KMS-11 (cell line): ENCODE measurements at regions not wholly inside any gene's neighbourhood (a gene's known extent, or its start where the extent isn't known, plus 50 kb on each side); places are given as distances from the start of the nearest gene placed in this dataset.

Source experiments
- H2AFZ ChIP-seq: fragments of 200-600 bp; sonication (generic); 2 replicates; pipeline ENCODE4 v1.6.1; 2016; ENCODE audit warnings: antibody characterized with exemption, mixed run types, low read depth
- H3K27ac ChIP-seq: fragments of 200-600 bp; sonication (generic); 2 replicates; pipeline ENCODE4 v1.6.1; 2016; ENCODE audit warnings: mild to moderate bottlenecking, mixed run types
- H3K27me3 ChIP-seq: fragments of 200-600 bp; sonication (generic); 2 replicates; pipeline ENCODE4 v1.6.1; 2017; ENCODE audit warnings: mild to moderate bottlenecking, low read depth, mixed run types, moderate library complexity; ENCODE audit not compliant: insufficient read depth
- H3K36me3 ChIP-seq: fragments of 200-600 bp; sonication (generic); 2 replicates; pipeline ENCODE4 v1.6.1; 2017; ENCODE audit warnings: mild to moderate bottlenecking, mixed run types; ENCODE audit not compliant: insufficient read depth
- H3K4me1 ChIP-seq: fragments of 200-600 bp; sonication (generic); 2 replicates; pipeline ENCODE4 v1.6.1; 2016; ENCODE audit warnings: mild to moderate bottlenecking, low read depth, mixed run types; ENCODE audit not compliant: poor library complexity, severe bottlenecking
- H3K4me2 ChIP-seq: fragments of 200-600 bp; sonication (generic); 2 replicates; pipeline ENCODE4 v1.7.0; 2016; ENCODE audit warnings: mild to moderate bottlenecking, mixed run types
- H3K4me3 ChIP-seq: fragments of 200-600 bp; sonication (generic); IDR thresholded peaks from 2 replicates; pipeline ENCODE4 v1.6.1; 2017; ENCODE audit warnings: low read depth, low read length, mixed read lengths; ENCODE audit not compliant: insufficient read depth
- H3K79me2 ChIP-seq: fragments of 200-600 bp; sonication (generic); 2 replicates; pipeline ENCODE4 v1.6.1; 2016; ENCODE audit warnings: low read depth, mixed run types; ENCODE audit not compliant: insufficient read depth
- H3K9ac ChIP-seq: fragments of 200-600 bp; sonication (generic); 2 replicates; pipeline ENCODE4 v1.6.1; 2016; ENCODE audit warnings: mild to moderate bottlenecking, mixed run types
- H4K20me1 ChIP-seq: fragments of 200-600 bp; sonication (generic); 2 replicates; pipeline ENCODE4 v1.6.1; 2016; ENCODE audit warnings: mild to moderate bottlenecking, mixed run types; ENCODE audit not compliant: insufficient read depth
- CTCF ChIP-seq: fragments of 200-600 bp; sonication (generic); conservative IDR thresholded peaks from 2 replicates; pipeline ENCODE4 v1.6.1; 2017; ENCODE audit warnings: low read depth, mild to moderate bottlenecking, antibody characterized with exemption, low read length, moderate library complexity, mixed read lengths

- Histone ChIP-seq H3K4me2 (no peak overlapping the region), H3K79me2 (no peaks in the 10 kb centered on the region), H3K4me3 (no peak overlapping the region), H3K4me1 (no peaks in the 10 kb centered on the region), H3K27me3 (no peaks in the 10 kb centered on the region), H3K36me3 (no peaks in the 10 kb centered on the region), H3K9ac (no peak overlapping the region), H3K27ac (no peak overlapping the region), H2AFZ (no peak overlapping the region), H4K20me1 (no peaks in the 10 kb centered on the region)
- TF ChIP-seq CTCF = no peak
These were observed 313.3 kb downstream of the UACA start for GRCh38 chr15:70450142-70450443.

GRCh38 chr15:70449311-70450141, 313.8 kb downstream of the UACA start:
- Histone ChIP-seq H4K20me1 (no peaks in the 10 kb centered on the region), H3K27ac (no peak overlapping the region), H3K36me3 (no peaks in the 10 kb centered on the region), H2AFZ (no peak overlapping the region), H3K4me2 (no peak overlapping the region), H3K4me1 (no peaks in the 10 kb centered on the region), H3K9ac (no peak overlapping the region), H3K27me3 (no peaks in the 10 kb centered on the region), H3K4me3 (no peak overlapping the region), H3K79me2 (no peaks in the 10 kb centered on the region)
- TF ChIP-seq CTCF = no peak

GRCh38 chr15:70447928-70448698, 315.2 kb downstream of the UACA start:
- no peak overlapping the region for H2AFZ ChIP-seq
- no peaks in the 10 kb centered on the region for H3K36me3 ChIP-seq
- H3K79me2 ChIP-seq = no peaks in the 10 kb centered on the region
- no peak overlapping the region for H3K4me2 ChIP-seq
- no peaks in the 10 kb centered on the region for H4K20me1 ChIP-seq
- no peaks in the 10 kb centered on the region for H3K27me3 ChIP-seq
- no peak overlapping the region for H3K27ac ChIP-seq
- no peak for TF ChIP-seq CTCF
- no peaks in the 10 kb centered on the region for H3K4me1 ChIP-seq
- no peak overlapping the region for H3K4me3 ChIP-seq
- no peak overlapping the region for H3K9ac ChIP-seq

GRCh38 chr15:70447521-70447920, 315.8 kb downstream of the UACA start:
- no peak for TF ChIP-seq CTCF
- Histone ChIP-seq H3K4me1 (no peaks in the 10 kb centered on the region), H3K9ac (no peak overlapping the region), H3K27me3 (no peaks in the 10 kb centered on the region), H3K4me2 (no peak overlapping the region), H3K4me3 (no peak overlapping the region), H3K27ac (no peak overlapping the region), H2AFZ (no peak overlapping the region), H4K20me1 (no peaks in the 10 kb centered on the region), H3K79me2 (no peaks in the 10 kb centered on the region), H3K36me3 (no peaks in the 10 kb centered on the region)
